GM19023 (cell line): ENCODE measurements at regions not wholly inside any gene's neighbourhood (a gene's known extent, or its start where the extent isn't known, plus 50 kb on each side); places are given as distances from the start of the nearest gene placed in this dataset.
"Not testable (repeated sequence)": the region's sequence is repeated elsewhere in the genome, so short reads cannot be mapped to it uniquely, and the experiment has no call there.

ENCODE experiments used
- ATAC-seq: cut with Tn5 transposase; IDR thresholded peaks from one replicate; pipeline ENCODE4 v1.9.1; 2021; ENCODE audit warnings: mild to moderate bottlenecking, moderate library complexity; ENCODE audit not compliant: unreplicated experiment

- ATAC-seq = not testable (repeated sequence)
Observed at GRCh38 chr11:15686259-15686658, 571.5 kb downstream of the INSC start.

- no peak for ATAC-seq
Observed at GRCh38 chr11:15687342-15687741, 572.6 kb downstream of the INSC start.

GRCh38 chr11:15688351-15688792 lies 573.6 kb downstream of the INSC start:
- ATAC-seq = no peak

GRCh38 chr11:15690320-15690719 lies 575.6 kb downstream of the INSC start:
- ATAC-seq = no peak

GRCh38 chr11:15692739-15693138 lies 578.0 kb downstream of the INSC start:
- no peak for ATAC-seq

GRCh38 chr11:15695096-15695721 lies 580.5 kb downstream of the INSC start:
- ATAC-seq = no peak

GRCh38 chr11:15696069-15696468 lies 581.3 kb downstream of the INSC start:
- ATAC-seq = no peak

GRCh38 chr11:15697437-15698236 lies 582.9 kb downstream of the INSC start:
- ATAC-seq = no peak

- ATAC-seq = no peak
Observed at GRCh38 chr11:15698855-15699254, 584.1 kb downstream of the INSC start.

GRCh38 chr11:15699978-15700377 lies 585.3 kb downstream of the INSC start:
- no peak for ATAC-seq

- ATAC-seq = no peak
Observed at GRCh38 chr11:15700456-15700855, 585.7 kb downstream of the INSC start.

- ATAC-seq = no peak
Observed at GRCh38 chr11:15704064-15704463, 589.3 kb downstream of the INSC start.

GRCh38 chr11:15704556-15704955 lies 589.8 kb downstream of the INSC start:
- no peak for ATAC-seq

GRCh38 chr11:15705891-15706290 lies 591.2 kb downstream of the INSC start:
- no peak for ATAC-seq

GRCh38 chr11:15707194-15707593 lies 592.5 kb downstream of the INSC start:
- ATAC-seq = no peak

GRCh38 chr11:15707971-15708370 lies 593.2 kb downstream of the INSC start:
- ATAC-seq = no peak

GRCh38 chr11:15710580-15711275 lies 596.0 kb downstream of the INSC start:
- no peak for ATAC-seq

- no peak for ATAC-seq
Observed at GRCh38 chr11:15711311-15711710, 596.6 kb downstream of the INSC start.

- no peak for ATAC-seq
Observed at GRCh38 chr11:15714641-15715399, 600.1 kb downstream of the INSC start.

GRCh38 chr11:15716550-15716949 lies 601.8 kb downstream of the INSC start:
- no peak for ATAC-seq

GRCh38 chr11:15720460-15720859 lies 605.7 kb downstream of the INSC start:
- ATAC-seq = no peak
